CD14-positive monocyte (primary cell): ENCODE measurements at regions not wholly inside any gene's neighbourhood (a gene's known extent, or its start where the extent isn't known, plus 50 kb on each side); places are given as distances from the start of the nearest gene placed in this dataset.

ENCODE experiments used
- DNase-seq, 3 donors: peaks; one replicate each; pipeline ENCODE4 v3.0.0-alpha.2; 2011 to 2022
- H2AFZ ChIP-seq: 2 replicates; pipeline ENCODE4 v1.6.0; 2012; ENCODE audit warnings: mild to moderate bottlenecking, low read depth, low read length, inconsistent platforms; ENCODE audit not compliant: insufficient read depth, poor library complexity, severe bottlenecking
- H3K27ac ChIP-seq, 2 donors: 1 replicate in 1 of 2; 2 replicates in 1 of 2; pipeline ENCODE4 v1.5.1; 2012 to 2013; ENCODE audit warnings: low read length in 2 of 2, control low read depth in 1 of 2, inconsistent platforms in 1 of 2, low read depth in 1 of 2, mild to moderate bottlenecking in 1 of 2
- H3K27me3 ChIP-seq, 2 donors: one replicate each; pipeline versions ENCODE4 v1.6.0 to v1.6.1; 2011 to 2013; ENCODE audit warnings: low read length in 2 of 2; ENCODE audit not compliant: control insufficient read depth in 2 of 2, insufficient read depth in 2 of 2
- H3K36me3 ChIP-seq, 2 donors: replicated peaks in 1 of 2; 1 replicate in 1 of 2; 2 replicates in 1 of 2; pipeline versions ENCODE4 v1.5.1 to v1.6.1; 2012 to 2013; ENCODE audit warnings: low read length in 2 of 2, control low read depth in 1 of 2, inconsistent platforms in 1 of 2, mild to moderate bottlenecking in 1 of 2; ENCODE audit not compliant: insufficient read depth in 2 of 2, control insufficient read depth in 1 of 2
- H3K4me1 ChIP-seq, 2 donors: 1 replicate in 1 of 2; 2 replicates in 1 of 2; pipeline versions ENCODE4 v1.5.1 to v1.6.1; 2012 to 2013; ENCODE audit warnings: low read length in 2 of 2, control low read depth in 1 of 2, inconsistent platforms in 1 of 2, mild to moderate bottlenecking in 1 of 2, moderate library complexity in 1 of 2; ENCODE audit not compliant: insufficient read depth in 2 of 2, control insufficient read depth in 1 of 2
- H3K4me2 ChIP-seq: replicated peaks from 2 replicates; pipeline ENCODE3; 2012; ENCODE audit warnings: low read length, moderate library complexity, mild to moderate bottlenecking; ENCODE audit not compliant: poor library complexity, severe bottlenecking; ENCODE audit errors: extremely low read depth
- H3K4me3 ChIP-seq, 3 experiments: fragments of 200-600 bp in 1 of 3; sonication (generic) in 1 of 3; replicated peaks in 1 of 3; 1 replicate in 2 of 3; 2 replicates in 1 of 3; pipeline ENCODE4 v1.5.1; 2011 to 2013; ENCODE audit warnings: low read length in 3 of 3, mild to moderate bottlenecking in 3 of 3, control low read depth in 2 of 3, low read depth in 2 of 3, inconsistent platforms in 1 of 3, moderate library complexity in 1 of 3
- H3K79me2 ChIP-seq: 2 replicates; pipeline ENCODE4 v1.6.0; 2012; ENCODE audit warnings: mild to moderate bottlenecking, control low read depth, inconsistent platforms, low read length, moderate library complexity; ENCODE audit not compliant: insufficient read depth
- H3K9ac ChIP-seq: 2 replicates; pipeline ENCODE4 v1.6.0; 2017; ENCODE audit warnings: low read length, mild to moderate bottlenecking; ENCODE audit not compliant: insufficient read depth, poor library complexity, severe bottlenecking
- H3K9me3 ChIP-seq, 2 donors: replicated peaks in 1 of 2; 1 replicate in 1 of 2; 2 replicates in 1 of 2; pipeline versions ENCODE4 v1.5.1 to v1.6.1; 2012 to 2013; ENCODE audit warnings: low read length in 2 of 2, control low read depth in 1 of 2; ENCODE audit not compliant: control insufficient read depth in 1 of 2, insufficient read depth in 1 of 2
- H4K20me1 ChIP-seq: 2 replicates; pipeline ENCODE4 v1.6.0; 2012; ENCODE audit warnings: mild to moderate bottlenecking, low read length, control low read depth, moderate library complexity; ENCODE audit not compliant: insufficient read depth
- H3K27ac Mint-ChIP-seq, 7 donors: one replicate each; pipeline ENCODE4 v1.8.0; 2020; ENCODE audit warnings: mild to moderate bottlenecking in 7 of 7, mixed read lengths in 7 of 7, moderate library complexity in 6 of 7, inconsistent platforms in 2 of 7
- H3K27me3 Mint-ChIP-seq, 3 donors: one replicate each; pipeline ENCODE4 v1.8.0; 2021 to 2022; ENCODE audit warnings: low read depth in 3 of 3, mild to moderate bottlenecking in 3 of 3, mixed read lengths in 3 of 3, moderate library complexity in 3 of 3, inconsistent platforms in 1 of 3
- H3K36me3 Mint-ChIP-seq, 2 donors: one replicate each; pipeline ENCODE4 v1.8.0; 2020; ENCODE audit warnings: mixed read lengths in 2 of 2, inconsistent platforms in 1 of 2, mild to moderate bottlenecking in 1 of 2
- H3K4me1 Mint-ChIP-seq: one replicate; pipeline ENCODE4 v1.8.0; 2020; ENCODE audit warnings: mild to moderate bottlenecking, mixed read lengths
- H3K4me3 Mint-ChIP-seq, 2 donors: one replicate each; pipeline ENCODE4 v1.8.0; 2020; ENCODE audit warnings: mild to moderate bottlenecking in 2 of 2, mixed read lengths in 2 of 2, moderate library complexity in 1 of 2
- H3K9me3 Mint-ChIP-seq, 7 donors: one replicate each; pipeline ENCODE4 v1.8.0; 2020 to 2022; ENCODE audit warnings: mixed read lengths in 7 of 7, mild to moderate bottlenecking in 6 of 7, moderate library complexity in 6 of 7, inconsistent platforms in 2 of 7
- WGBS: methylation state at CpG from one replicate; pipeline ENCODE4 v1.1.5; 2013; ENCODE audit warnings: missing lambda C conversion rate; ENCODE audit not compliant: insufficient coverage; 5-methylcytosine and 5-hydroxymethylcytosine counted together
- intact Hi-C, 2 donors: fragments of 100-400 bp; cut with micrococcal nuclease; formaldehyde crosslinking; loops; one replicate each; pipeline versions ENCODE4 v1.15.0 to v1.15.1; 2023
- TF ChIP-seq, protein P1 (sequence below): fragments of 200-600 bp; IDR thresholded peaks from one replicate; pipeline ENCODE4 v1.8.0; 2022; ENCODE audit warnings: antibody characterized with exemption, mild to moderate bottlenecking

DNA sequence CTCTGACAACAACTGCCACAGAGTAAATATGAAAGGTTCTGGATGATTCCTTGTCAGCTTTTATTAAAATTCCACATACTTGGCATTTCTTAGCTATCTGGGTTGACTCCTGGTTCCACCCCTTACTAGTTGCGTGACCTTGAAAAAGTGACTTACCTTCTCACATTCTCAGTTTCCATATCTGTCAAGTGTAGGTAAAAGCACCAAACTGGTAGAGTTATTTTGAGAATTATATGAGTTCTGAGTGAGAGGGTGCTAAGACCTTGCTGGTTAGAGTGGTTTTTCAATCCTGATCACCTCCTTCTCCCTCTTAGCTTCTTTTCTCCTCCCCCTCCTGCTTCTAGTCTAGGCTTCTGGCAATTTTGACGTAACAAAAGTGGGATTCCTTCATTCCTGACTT is 83.4 kb upstream of the ABCD3 start:
- Mint-ChIP-seq H3K4me3 (no peak overlapping the region), H3K4me1 (peaks cover 30% of the 10 kb centered on the region), H3K36me3 (no peaks in the 10 kb centered on the region), H3K27me3 (peaks cover 13 to 18% (median 18%) of the 10 kb centered on the region in 3 donors), H3K9me3 (peaks cover 0 to 1% (median 0%) of the 10 kb centered on the region in 7 donors), H3K27ac (no peak overlapping the region)
- WGBS, result no CpG with 5 or more reads among the region's 2 CpGs
- Histone ChIP-seq H2AFZ (no peak overlapping the region), H3K4me3 (no peak overlapping the region), H3K4me1 (peaks cover 19 to 22% of the 10 kb centered on the region in 2 donors), H4K20me1 (no peaks in the 10 kb centered on the region), H3K4me2 (no peak overlapping the region), H3K27me3 (no peaks in the 10 kb centered on the region), H3K79me2 (no peaks in the 10 kb centered on the region), H3K36me3 (no peaks in the 10 kb centered on the region), H3K9me3 (no peaks in the 10 kb centered on the region), H3K9ac (no peak overlapping the region), H3K27ac (no peak overlapping the region)
- TF ChIP-seq, protein P1, sequence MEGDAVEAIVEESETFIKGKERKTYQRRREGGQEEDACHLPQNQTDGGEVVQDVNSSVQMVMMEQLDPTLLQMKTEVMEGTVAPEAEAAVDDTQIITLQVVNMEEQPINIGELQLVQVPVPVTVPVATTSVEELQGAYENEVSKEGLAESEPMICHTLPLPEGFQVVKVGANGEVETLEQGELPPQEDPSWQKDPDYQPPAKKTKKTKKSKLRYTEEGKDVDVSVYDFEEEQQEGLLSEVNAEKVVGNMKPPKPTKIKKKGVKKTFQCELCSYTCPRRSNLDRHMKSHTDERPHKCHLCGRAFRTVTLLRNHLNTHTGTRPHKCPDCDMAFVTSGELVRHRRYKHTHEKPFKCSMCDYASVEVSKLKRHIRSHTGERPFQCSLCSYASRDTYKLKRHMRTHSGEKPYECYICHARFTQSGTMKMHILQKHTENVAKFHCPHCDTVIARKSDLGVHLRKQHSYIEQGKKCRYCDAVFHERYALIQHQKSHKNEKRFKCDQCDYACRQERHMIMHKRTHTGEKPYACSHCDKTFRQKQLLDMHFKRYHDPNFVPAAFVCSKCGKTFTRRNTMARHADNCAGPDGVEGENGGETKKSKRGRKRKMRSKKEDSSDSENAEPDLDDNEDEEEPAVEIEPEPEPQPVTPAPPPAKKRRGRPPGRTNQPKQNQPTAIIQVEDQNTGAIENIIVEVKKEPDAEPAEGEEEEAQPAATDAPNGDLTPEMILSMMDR, result no peak
- DNase-seq, result no peak
- intact Hi-C loops, result loop anchor here (5.0 kb wide), 1 partner anchor 272 kb away; no protein-coding TSS in a partner anchor

DNA sequence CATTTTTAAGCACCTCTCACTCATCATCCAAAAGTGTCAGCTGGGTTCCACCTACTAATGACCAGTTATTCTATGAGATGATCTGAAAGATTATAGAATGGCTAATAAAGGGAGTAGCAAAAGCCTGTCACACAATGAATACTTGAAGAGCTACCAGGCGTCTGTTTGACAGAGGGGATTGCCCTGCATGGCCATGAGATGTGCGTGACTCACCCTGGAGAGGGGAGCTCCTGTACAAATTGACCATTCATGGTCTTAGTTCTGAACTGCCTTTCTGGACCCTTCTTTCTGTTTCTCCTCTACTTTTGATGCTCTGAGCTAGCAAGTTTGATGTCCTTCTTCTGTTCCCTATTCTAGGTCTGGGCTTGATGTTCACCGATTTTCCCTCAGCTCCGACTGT is 85.2 kb upstream of the ABCD3 start:
- Mint-ChIP-seq H3K4me1 (peaks cover 14% of the 10 kb centered on the region), H3K4me3 (peak overlapping the region in 1 of 2 donors; percentile 29), H3K36me3 (peaks cover 0 to 5% of the 10 kb centered on the region in 2 donors), H3K9me3 (peaks cover 0 to 1% (median 0%) of the 10 kb centered on the region in 7 donors), H3K27ac (no peak overlapping the region), H3K27me3 (peaks cover 19 to 33% (median 29%) of the 10 kb centered on the region in 3 donors)
- whole genome bisulfite sequencing, result 94% methylated on average over 4 of the region's 4 CpGs
- no peaks in the 10 kb centered on the region for H3K79me2 ChIP-seq
- no peaks in the 10 kb centered on the region for H3K9me3 ChIP-seq
- H3K27me3 ChIP-seq, result peaks cover 15 to 16% of the 10 kb centered on the region in 2 donors
- TF ChIP-seq, protein P1, result no peak
- peaks cover under 1 to 4% of the 10 kb centered on the region in 2 donors for H3K4me1 ChIP-seq
- no peaks in the 10 kb centered on the region for H3K36me3 ChIP-seq
- H3K4me3 ChIP-seq, result no peak overlapping the region
- H4K20me1 ChIP-seq, result no peaks in the 10 kb centered on the region
- DNase-seq, result peak in 1 of 3 donors; percentile 10
- H3K9ac ChIP-seq, result no peak overlapping the region
- no peak overlapping the region for H3K4me2 ChIP-seq
- no peak overlapping the region for H3K27ac ChIP-seq
- no peak overlapping the region for H2AFZ ChIP-seq
- intact Hi-C loops, result no loop called here
